ENCODE measurements at regions not wholly inside any gene's neighbourhood (a gene's known extent, or its start where the extent isn't known, plus 50 kb on each side); places are given as distances from the start of the nearest gene placed in this dataset.

- 78 to 83% methylated on average over 9 of the region's 9 CpGs for WGBS, 2 donors
- intact Hi-C loops (cut with DNase I; ENCODE audit: low total_unique reads) = no loop called here
- DNase-seq (ENCODE audit: low spot score in 2 of 2) = no peak
- no peak for TF ChIP-seq POLR2A (IDR thresholded peaks at IDR 0.05)
- TF ChIP-seq, protein P1, sequence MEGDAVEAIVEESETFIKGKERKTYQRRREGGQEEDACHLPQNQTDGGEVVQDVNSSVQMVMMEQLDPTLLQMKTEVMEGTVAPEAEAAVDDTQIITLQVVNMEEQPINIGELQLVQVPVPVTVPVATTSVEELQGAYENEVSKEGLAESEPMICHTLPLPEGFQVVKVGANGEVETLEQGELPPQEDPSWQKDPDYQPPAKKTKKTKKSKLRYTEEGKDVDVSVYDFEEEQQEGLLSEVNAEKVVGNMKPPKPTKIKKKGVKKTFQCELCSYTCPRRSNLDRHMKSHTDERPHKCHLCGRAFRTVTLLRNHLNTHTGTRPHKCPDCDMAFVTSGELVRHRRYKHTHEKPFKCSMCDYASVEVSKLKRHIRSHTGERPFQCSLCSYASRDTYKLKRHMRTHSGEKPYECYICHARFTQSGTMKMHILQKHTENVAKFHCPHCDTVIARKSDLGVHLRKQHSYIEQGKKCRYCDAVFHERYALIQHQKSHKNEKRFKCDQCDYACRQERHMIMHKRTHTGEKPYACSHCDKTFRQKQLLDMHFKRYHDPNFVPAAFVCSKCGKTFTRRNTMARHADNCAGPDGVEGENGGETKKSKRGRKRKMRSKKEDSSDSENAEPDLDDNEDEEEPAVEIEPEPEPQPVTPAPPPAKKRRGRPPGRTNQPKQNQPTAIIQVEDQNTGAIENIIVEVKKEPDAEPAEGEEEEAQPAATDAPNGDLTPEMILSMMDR (IDR thresholded peaks at IDR 0.05) = no peak
- no peak overlapping the region for H3K4me3 ChIP-seq (ENCODE audit: low read depth, poor library complexity, severe bottlenecking)
Measured at GRCh38 chr10:36679554-36679953, 445.8 kb upstream of the ANKRD30A start.

- no peak for DNase-seq (ENCODE audit: low spot score in 2 of 2)
- intact Hi-C loops (cut with DNase I; ENCODE audit: low total_unique reads) = no loop called here
- WGBS, 2 donors = 72 to 74% methylated on average over 2 of the region's 2 CpGs
- H3K4me3 ChIP-seq (ENCODE audit: low read depth, poor library complexity, severe bottlenecking) = no peak overlapping the region
- TF ChIP-seq, protein P1 (IDR thresholded peaks at IDR 0.05) = no peak
- no peak for TF ChIP-seq POLR2A (IDR thresholded peaks at IDR 0.05)
Measured at GRCh38 chr10:36677431-36677768, 448.0 kb upstream of the ANKRD30A start.

- H3K4me3 ChIP-seq (ENCODE audit: low read depth, poor library complexity, severe bottlenecking) = no peak overlapping the region
- WGBS, 2 donors = 66 to 69% methylated on average over 6 of the region's 6 CpGs
- TF ChIP-seq, protein P1 (IDR thresholded peaks at IDR 0.05) = no peak
- TF ChIP-seq POLR2A (IDR thresholded peaks at IDR 0.05) = no peak
- no peak for DNase-seq (ENCODE audit: low spot score in 2 of 2)
- intact Hi-C loops (cut with DNase I; ENCODE audit: low total_unique reads) = no loop called here
Measured at GRCh38 chr10:36676756-36677430, 448.5 kb upstream of the ANKRD30A start.

- no peak for TF ChIP-seq POLR2A (IDR thresholded peaks at IDR 0.05)
- TF ChIP-seq, protein P1 (IDR thresholded peaks at IDR 0.05) = no peak
- intact Hi-C loops (cut with DNase I; ENCODE audit: low total_unique reads) = no loop called here
- no peak overlapping the region for H3K4me3 ChIP-seq (ENCODE audit: low read depth, poor library complexity, severe bottlenecking)
- no peak for DNase-seq (ENCODE audit: low spot score in 2 of 2)
- WGBS, 2 donors = 33 to 50% methylated on average over 1 of the region's 1 CpG
Measured at GRCh38 chr10:36676321-36676720, 449.1 kb upstream of the ANKRD30A start.

GRCh38 chr10:36675458-36675880, 449.9 kb upstream of the ANKRD30A start:
- no peak overlapping the region for H3K4me3 ChIP-seq (ENCODE audit: low read depth, poor library complexity, severe bottlenecking)
- WGBS, 2 donors = 54 to 61% methylated on average over 4 of the region's 4 CpGs
- TF ChIP-seq, protein P1 (IDR thresholded peaks at IDR 0.05) = no peak
- TF ChIP-seq POLR2A (IDR thresholded peaks at IDR 0.05) = no peak
- intact Hi-C loops (cut with DNase I; ENCODE audit: low total_unique reads) = no loop called here
- no peak for DNase-seq (ENCODE audit: low spot score in 2 of 2)

GRCh38 chr10:36671607-36672006, 453.8 kb upstream of the ANKRD30A start:
- no peak overlapping the region for H3K4me3 ChIP-seq (ENCODE audit: low read depth, poor library complexity, severe bottlenecking)
- 70 to 78% methylated on average over 8 of the region's 8 CpGs for whole genome bisulfite sequencing, 2 donors
- intact Hi-C loops (cut with DNase I; ENCODE audit: low total_unique reads) = no loop called here
- TF ChIP-seq POLR2A (IDR thresholded peaks at IDR 0.05) = no peak
- TF ChIP-seq, protein P1 (IDR thresholded peaks at IDR 0.05) = no peak
- no peak for DNase-seq (ENCODE audit: low spot score in 2 of 2)

Measured in lower leg skin (tissue), 4 donors.